ENCODE measurements at regions not wholly inside any gene's neighbourhood (a gene's known extent, or its start where the extent isn't known, plus 50 kb on each side); places are given as distances from the start of the nearest gene placed in this dataset.

DNA sequence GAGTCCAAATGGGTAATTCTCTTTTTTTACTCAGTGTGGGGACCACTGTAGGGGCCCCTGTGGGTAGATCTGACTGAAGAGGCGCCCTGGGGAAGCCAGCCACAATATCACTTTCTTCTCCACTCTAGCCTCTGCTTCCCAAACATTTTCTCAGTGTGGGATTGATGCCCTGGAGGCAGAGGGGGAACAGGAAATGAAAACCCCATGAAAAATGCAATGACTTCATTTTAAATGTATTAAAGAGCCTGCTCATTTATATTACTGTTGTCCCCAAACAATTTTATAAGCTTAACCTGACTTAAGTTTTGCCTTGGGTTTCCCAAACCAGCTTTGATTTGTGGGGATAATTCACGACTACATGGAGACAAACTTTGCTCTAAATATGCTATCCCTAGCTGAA lies 181.9 kb downstream of the C1orf94 start:
- no peak for DNase-seq

DNA sequence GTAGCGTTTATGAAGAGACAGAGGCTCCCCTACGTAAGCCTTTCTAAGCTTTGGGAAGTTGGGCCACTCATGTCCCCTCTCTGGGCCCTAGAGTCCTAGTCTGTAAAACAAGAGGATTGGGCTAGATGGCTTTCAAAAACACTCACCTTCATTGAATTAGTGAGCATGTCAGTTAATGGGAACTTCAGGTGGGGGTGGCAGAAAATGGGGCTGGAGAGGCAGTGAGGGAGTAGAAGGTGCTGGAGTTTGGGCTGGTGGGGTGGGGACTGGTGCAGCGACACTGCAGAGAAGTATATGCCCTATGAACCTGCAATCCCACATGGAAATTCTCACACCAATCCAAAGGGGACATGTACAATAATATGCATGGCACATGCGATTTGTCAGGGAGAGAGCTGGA lies 182.7 kb downstream of the C1orf94 start:
- TF ChIP-seq, protein P1, sequence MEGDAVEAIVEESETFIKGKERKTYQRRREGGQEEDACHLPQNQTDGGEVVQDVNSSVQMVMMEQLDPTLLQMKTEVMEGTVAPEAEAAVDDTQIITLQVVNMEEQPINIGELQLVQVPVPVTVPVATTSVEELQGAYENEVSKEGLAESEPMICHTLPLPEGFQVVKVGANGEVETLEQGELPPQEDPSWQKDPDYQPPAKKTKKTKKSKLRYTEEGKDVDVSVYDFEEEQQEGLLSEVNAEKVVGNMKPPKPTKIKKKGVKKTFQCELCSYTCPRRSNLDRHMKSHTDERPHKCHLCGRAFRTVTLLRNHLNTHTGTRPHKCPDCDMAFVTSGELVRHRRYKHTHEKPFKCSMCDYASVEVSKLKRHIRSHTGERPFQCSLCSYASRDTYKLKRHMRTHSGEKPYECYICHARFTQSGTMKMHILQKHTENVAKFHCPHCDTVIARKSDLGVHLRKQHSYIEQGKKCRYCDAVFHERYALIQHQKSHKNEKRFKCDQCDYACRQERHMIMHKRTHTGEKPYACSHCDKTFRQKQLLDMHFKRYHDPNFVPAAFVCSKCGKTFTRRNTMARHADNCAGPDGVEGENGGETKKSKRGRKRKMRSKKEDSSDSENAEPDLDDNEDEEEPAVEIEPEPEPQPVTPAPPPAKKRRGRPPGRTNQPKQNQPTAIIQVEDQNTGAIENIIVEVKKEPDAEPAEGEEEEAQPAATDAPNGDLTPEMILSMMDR (IDR thresholded peaks at IDR 0.05) = no peak
- H3K9me3 Mint-ChIP-seq = peaks cover 0 to 3% (median 2%) of the 10 kb centered on the region in 7 donors
- Histone ChIP-seq H3K9ac (ENCODE audit: insufficient read depth, low read length, poor library complexity, severe bottlenecking) (no peak overlapping the region), H3K27ac (ENCODE audit: low read depth in 1 of 2, low read length in 2 of 2) (no peak overlapping the region), H4K20me1 (ENCODE audit: insufficient read depth, low read length) (no peaks in the 10 kb centered on the region), H3K4me1 (ENCODE audit: control insufficient read depth in 1 of 2, insufficient read depth in 2 of 2, low read length in 2 of 2) (no peaks in the 10 kb centered on the region), H3K79me2 (ENCODE audit: insufficient read depth, low read length) (no peaks in the 10 kb centered on the region), H3K4me2 (replicated peaks; ENCODE audit: extremely low read depth, low read length, poor library complexity, severe bottlenecking) (no peak overlapping the region), H3K36me3 (replicated peaks in 1 of 2; ENCODE audit: control insufficient read depth in 1 of 2, insufficient read depth in 2 of 2, low read length in 2 of 2) (no peaks in the 10 kb centered on the region), H3K9me3 (replicated peaks in 1 of 2; ENCODE audit: control insufficient read depth in 1 of 2, insufficient read depth in 1 of 2, low read length in 2 of 2) (no peaks in the 10 kb centered on the region), H2AFZ (ENCODE audit: insufficient read depth, low read depth, low read length, poor library complexity, severe bottlenecking) (no peak overlapping the region), H3K27me3 (ENCODE audit: control insufficient read depth in 2 of 2, insufficient read depth in 2 of 2, low read length in 2 of 2) (no peaks in the 10 kb centered on the region), H3K4me3 (replicated peaks in 1 of 3; ENCODE audit: low read depth in 2 of 3, low read length in 3 of 3) (no peak overlapping the region)
- no peak for DNase-seq
- no peaks in the 10 kb centered on the region for H3K36me3 Mint-ChIP-seq
- intact Hi-C loops (cut with micrococcal nuclease) = no loop called here
- H3K4me3 Mint-ChIP-seq = no peak overlapping the region
- no peak overlapping the region for H3K27ac Mint-ChIP-seq
- no peaks in the 10 kb centered on the region for H3K4me1 Mint-ChIP-seq
- peaks cover 0 to 2% (median 1%) of the 10 kb centered on the region in 3 donors for H3K27me3 Mint-ChIP-seq (ENCODE audit: low read depth in 3 of 3)
- no CpG with 5 or more reads among the region's 4 CpGs for WGBS (ENCODE audit: insufficient coverage)

More for the DNA sequence above, 181.9 kb downstream of the C1orf94 start:
- H3K27ac ChIP-seq (ENCODE audit: low read depth in 1 of 2, low read length in 2 of 2) = no peak overlapping the region
- H3K4me1 Mint-ChIP-seq = no peaks in the 10 kb centered on the region
- H2AFZ ChIP-seq (ENCODE audit: insufficient read depth, low read depth, low read length, poor library complexity, severe bottlenecking) = no peak overlapping the region
- H3K27me3 ChIP-seq (ENCODE audit: control insufficient read depth in 2 of 2, insufficient read depth in 2 of 2, low read length in 2 of 2) = no peaks in the 10 kb centered on the region
- no peak overlapping the region for H3K4me2 ChIP-seq (replicated peaks; ENCODE audit: extremely low read depth, low read length, poor library complexity, severe bottlenecking)
- intact Hi-C loops (cut with micrococcal nuclease) = no loop called here
- peaks cover 0 to 2% (median 0%) of the 10 kb centered on the region in 7 donors for H3K9me3 Mint-ChIP-seq
- H3K9ac ChIP-seq (ENCODE audit: insufficient read depth, low read length, poor library complexity, severe bottlenecking) = no peak overlapping the region
- TF ChIP-seq, protein P1 (IDR thresholded peaks at IDR 0.05) = no peak
- no peaks in the 10 kb centered on the region for H3K4me1 ChIP-seq (ENCODE audit: control insufficient read depth in 1 of 2, insufficient read depth in 2 of 2, low read length in 2 of 2)
- H3K36me3 ChIP-seq (replicated peaks in 1 of 2; ENCODE audit: control insufficient read depth in 1 of 2, insufficient read depth in 2 of 2, low read length in 2 of 2) = no peaks in the 10 kb centered on the region
- no peak overlapping the region for H3K4me3 ChIP-seq (replicated peaks in 1 of 3; ENCODE audit: low read depth in 2 of 3, low read length in 3 of 3)
- H3K36me3 Mint-ChIP-seq = no peaks in the 10 kb centered on the region
- no peaks in the 10 kb centered on the region for H3K9me3 ChIP-seq (replicated peaks in 1 of 2; ENCODE audit: control insufficient read depth in 1 of 2, insufficient read depth in 1 of 2, low read length in 2 of 2)
- no peaks in the 10 kb centered on the region for H3K79me2 ChIP-seq (ENCODE audit: insufficient read depth, low read length)
- peaks cover 0 to 3% (median 2%) of the 10 kb centered on the region in 3 donors for H3K27me3 Mint-ChIP-seq (ENCODE audit: low read depth in 3 of 3)
- no peak overlapping the region for H3K27ac Mint-ChIP-seq
- WGBS (ENCODE audit: insufficient coverage) = no CpG with 5 or more reads among the region's 2 CpGs
- H3K4me3 Mint-ChIP-seq = no peak overlapping the region
- no peaks in the 10 kb centered on the region for H4K20me1 ChIP-seq (ENCODE audit: insufficient read depth, low read length)
